ENCODE measurements at regions not wholly inside any gene's neighbourhood (a gene's known extent, or its start where the extent isn't known, plus 50 kb on each side); places are given as distances from the start of the nearest gene placed in this dataset.

DNA sequence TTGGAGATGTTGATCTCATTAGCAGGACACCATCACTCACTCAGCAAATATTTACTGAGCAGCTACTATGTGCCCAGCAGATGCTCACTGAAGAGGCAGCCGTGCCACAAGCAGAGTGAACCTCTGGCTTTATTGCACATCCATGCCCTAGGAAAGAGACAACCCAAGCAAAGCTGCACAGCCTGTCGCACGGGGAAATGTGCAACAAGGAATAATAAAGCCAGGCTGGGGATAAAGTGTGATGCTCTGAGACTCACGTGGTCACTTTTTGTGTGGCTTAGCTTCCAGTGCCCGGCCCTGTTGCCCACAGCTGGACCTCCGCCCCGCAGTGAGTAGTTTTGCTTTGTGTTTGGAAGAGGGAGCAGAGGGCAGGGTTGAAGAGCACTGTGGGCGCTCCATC lies 130.4 kb upstream of the CDH4 start:
- Histone ChIP-seq H3K79me2 (ENCODE audit: control insufficient read depth in 1 of 2, insufficient read depth in 2 of 2, low read length in 2 of 2) (no peaks in the 10 kb centered on the region), H3K4me1 (replicated peaks in 1 of 4; ENCODE audit: control insufficient read depth in 3 of 4, insufficient read depth in 4 of 4, low read length in 3 of 4) (peaks cover 0 to 5% (median 0%) of the 10 kb centered on the region in 4 experiments; a peak in 1 of 7 replicates), H3K4me3 (ENCODE audit: extremely low read depth in 1 of 4, insufficient read depth in 2 of 4, low read depth in 3 of 4, low read length in 4 of 4) (no peak overlapping the region), H4K5ac (ENCODE audit: insufficient read length, low read depth, low read length) (no peak overlapping the region), H3K9me3 (ENCODE audit: insufficient read depth in 2 of 2, low read depth in 1 of 2, low read length in 1 of 2) (no peaks in the 10 kb centered on the region), H4K20me1 (replicated peaks in 1 of 2; ENCODE audit: control insufficient read depth in 1 of 2, insufficient read depth in 2 of 2, low read length in 2 of 2) (no peaks in the 10 kb centered on the region), H2BK5ac (ENCODE audit: low read depth, low read length) (no peak overlapping the region), H2BK120ac (replicated peaks; ENCODE audit: low read depth, low read length) (no peak overlapping the region), H3K27ac (ENCODE audit: low read depth, low read length) (no peak overlapping the region), H3K27me3 (replicated peaks in 1 of 4; ENCODE audit: control insufficient read depth in 3 of 4, extremely low read depth in 1 of 4, insufficient read depth in 3 of 4, low read length in 3 of 4) (peaks cover 0 to 9% (median 4%) of the 10 kb centered on the region in 4 experiments; a peak in 5 of 7 replicates), H3K36me3 (ENCODE audit: control insufficient read depth in 2 of 4, insufficient read depth in 4 of 4, low read length in 3 of 4) (no peaks in the 10 kb centered on the region), H3K56ac (replicated peaks; ENCODE audit: insufficient read length, low read depth, low read length) (no peak overlapping the region), H3K18ac (ENCODE audit: extremely low read depth, low read length) (no peak overlapping the region), H3K4ac (replicated peaks; ENCODE audit: insufficient read length, low read depth, low read length) (no peak overlapping the region), H2BK15ac (ENCODE audit: low read length) (no peak overlapping the region), H4K91ac (replicated peaks; ENCODE audit: insufficient read length, low read length) (no peak overlapping the region), H3K4me2 (ENCODE audit: insufficient read depth in 1 of 2, low read depth in 2 of 2, low read length in 2 of 2) (no peak overlapping the region), H3K9ac (replicated peaks in 1 of 4; ENCODE audit: extremely low read depth in 1 of 4, low read depth in 3 of 4, low read length in 3 of 4) (no peak overlapping the region), H3K79me1 (ENCODE audit: low read depth, low read length) (no peaks in the 10 kb centered on the region), H3K23ac (ENCODE audit: insufficient read length) (no peak overlapping the region), H2AFZ (ENCODE audit: low read length) (no peak overlapping the region), H3K23me2 (ENCODE audit: low read depth, low read length) (no peaks in the 10 kb centered on the region), H2BK20ac (ENCODE audit: low read length) (no peak overlapping the region), H2AK5ac (ENCODE audit: low read depth, low read length) (no peak overlapping the region), H3K14ac (ENCODE audit: insufficient read length) (no peak overlapping the region), H2BK12ac (ENCODE audit: low read depth, low read length) (no peak overlapping the region), H4K8ac (ENCODE audit: extremely low read depth, insufficient read depth, low read length) (no peak overlapping the region)
- no peak for DNase-seq (ENCODE audit: low read depth in 1 of 2, low spot score in 2 of 2)
- TF ChIP-seq RXRA (IDR thresholded peaks at IDR 0.05; ENCODE audit: insufficient read depth, low read depth, low read length) (no peak), CREB1 (IDR thresholded peaks at IDR 0.05) (no peak), NANOG (IDR thresholded peaks at IDR 0.05; ENCODE audit: insufficient read depth, low read depth, low read length, poor library complexity, severe bottlenecking) (no peak), NRF1 (IDR thresholded peaks at IDR 0.05; ENCODE audit: low read depth, low read length) (no peak), KDM4A (IDR thresholded peaks at IDR 0.05; ENCODE audit: low read depth, low read length, severe bottlenecking) (no peak), RBBP5 (IDR thresholded peaks at IDR 0.05; ENCODE audit: borderline replicate concordance, low read depth, low read length) (no peak), CHD2 (IDR thresholded peaks at IDR 0.05; ENCODE audit: low read length) (no peak), PHF8 (conservative IDR thresholded peaks at IDR 0.05; ENCODE audit: low read depth, low read length) (no peak), GTF2F1 (IDR thresholded peaks at IDR 0.05; ENCODE audit: borderline replicate concordance, low read depth, low read length) (no peak), TAF1 (IDR thresholded peaks at IDR 0.05; ENCODE audit: low read depth, low read length) (no peak), ASH2L (IDR thresholded peaks at IDR 0.05; ENCODE audit: low read length) (no peak), JUND (IDR thresholded peaks at IDR 0.05; ENCODE audit: low read length) (no peak), TBP (IDR thresholded peaks at IDR 0.05; ENCODE audit: low read depth, low read length) (no peak), TEAD4 (IDR thresholded peaks at IDR 0.05; ENCODE audit: low read depth, low read length) (no peak)
- FAIRE-seq = no peak
- 94% methylated on average over 8 of the region's 8 CpGs; no CpG with 5 or more reads in 1 of the 2 experiments for WGBS, 2 experiments (ENCODE audit: extremely low coverage in 1 of 2, insufficient coverage in 1 of 2, insufficient read length in 1 of 2, insufficient replicate concordance in 2 of 2, low coverage in 1 of 2, low lambda C conversion rate in 2 of 2, missing lambda C conversion rate in 1 of 2)
- ChIA-PET POLR2A (ENCODE audit: partially characterized antibody) (no interaction called here), CTCF (ENCODE audit: partially characterized antibody) (interaction anchor here (0.7 to 2.1 kb wide), 13 partner anchors 8 to 911 kb away, joined by 3 to 9 read pairs (median 4); no protein-coding TSS in a partner anchor)

Data from H1 (cell line).